Adipocyte (in vitro differentiated cells): ENCODE measurements at regions not wholly inside any gene's neighbourhood (a gene's known extent, or its start where the extent isn't known, plus 50 kb on each side); places are given as distances from the start of the nearest gene placed in this dataset.
"Not testable (repeated sequence)": the region's sequence is repeated elsewhere in the genome, so short reads cannot be mapped to it uniquely, and the experiment has no call there.

Experiments used
- DNase-seq: peaks from one replicate; pipeline ENCODE4 v3.0.0-alpha.2; 2015; ENCODE audit warnings: low read depth
- H3K27me3 ChIP-seq: replicated peaks from 2 replicates; pipeline ENCODE4 v1.7.0; 2013; ENCODE audit warnings: mild to moderate bottlenecking, low read length, moderate library complexity; ENCODE audit not compliant: control insufficient read depth, insufficient read depth
- H3K36me3 ChIP-seq: 2 replicates; pipeline ENCODE4 v1.7.0; 2013; ENCODE audit warnings: low read length, mild to moderate bottlenecking, moderate library complexity; ENCODE audit not compliant: control insufficient read depth, insufficient read depth, severe bottlenecking
- H3K4me1 ChIP-seq: 2 replicates; pipeline ENCODE4 v1.7.0; 2013; ENCODE audit warnings: mild to moderate bottlenecking, low read length, moderate library complexity; ENCODE audit not compliant: control insufficient read depth, insufficient read depth
- H3K4me3 ChIP-seq: 2 replicates; pipeline ENCODE4 v1.7.0; 2013; ENCODE audit warnings: mild to moderate bottlenecking, low read length, moderate library complexity
- H3K9ac ChIP-seq: 2 replicates; pipeline ENCODE4 v1.7.0; 2013; ENCODE audit warnings: mild to moderate bottlenecking, low read length, moderate library complexity
- H3K9me3 ChIP-seq: 2 replicates; pipeline ENCODE4 v1.7.0; 2013; ENCODE audit warnings: mild to moderate bottlenecking, low read length, moderate library complexity; ENCODE audit not compliant: control insufficient read depth

- no peak for DNase-seq
- Histone ChIP-seq H3K4me1 (no peaks in the 10 kb centered on the region), H3K36me3 (no peaks in the 10 kb centered on the region), H3K27me3 (peaks cover 3% of the 10 kb centered on the region), H3K9ac (no peak overlapping the region), H3K4me3 (no peak overlapping the region), H3K9me3 (no peaks in the 10 kb centered on the region)
Observed at GRCh38 chr15:96622714-96623113, 292.2 kb downstream of the NR2F2 start.

- no peaks in the 10 kb centered on the region for H3K27me3 ChIP-seq
- no peak for DNase-seq
- H3K4me3 ChIP-seq, result no peak overlapping the region
- H3K9ac ChIP-seq, result no peak overlapping the region
- peaks cover 6% of the 10 kb centered on the region for H3K4me1 ChIP-seq
- no peaks in the 10 kb centered on the region for H3K9me3 ChIP-seq
- no peaks in the 10 kb centered on the region for H3K36me3 ChIP-seq
Observed at GRCh38 chr15:96625256-96625655, 294.8 kb downstream of the NR2F2 start.

GRCh38 chr15:96627031-96627568 lies 296.6 kb downstream of the NR2F2 start:
- no peaks in the 10 kb centered on the region for H3K9me3 ChIP-seq
- H3K4me3 ChIP-seq, result no peak overlapping the region
- no peak for DNase-seq
- H3K9ac ChIP-seq, result no peak overlapping the region
- H3K36me3 ChIP-seq, result no peaks in the 10 kb centered on the region
- H3K4me1 ChIP-seq, result peaks cover 6% of the 10 kb centered on the region
- no peaks in the 10 kb centered on the region for H3K27me3 ChIP-seq

DNA sequence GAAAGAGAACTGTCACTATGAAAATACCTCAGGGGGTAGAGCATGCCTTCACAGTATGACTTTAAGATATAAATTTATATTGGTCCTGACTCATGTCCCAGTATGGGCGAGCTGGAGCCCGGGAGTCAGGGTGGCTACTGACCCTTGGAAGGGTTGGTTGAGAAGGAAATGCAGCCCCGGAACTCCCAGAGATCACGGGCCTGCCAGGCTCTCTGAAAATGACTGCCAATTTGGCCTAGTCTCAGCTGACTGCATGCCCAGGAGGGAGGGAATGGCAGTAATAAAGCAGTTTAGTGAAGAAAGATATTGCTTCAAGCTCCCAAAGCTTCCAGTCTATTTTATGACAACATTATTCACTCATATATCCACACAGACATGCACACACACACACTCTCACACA lies 299.0 kb downstream of the NR2F2 start:
- DNase-seq, result no peak
- Histone ChIP-seq H3K4me1 (peaks cover 6% of the 10 kb centered on the region), H3K27me3 (no peaks in the 10 kb centered on the region), H3K9ac (no peak overlapping the region), H3K4me3 (peak overlapping the region; percentile 9), H3K9me3 (no peaks in the 10 kb centered on the region), H3K36me3 (no peaks in the 10 kb centered on the region)

- no peak overlapping the region for H3K4me3 ChIP-seq
- no peak overlapping the region for H3K9ac ChIP-seq
- peaks cover 9% of the 10 kb centered on the region for H3K27me3 ChIP-seq
- H3K9me3 ChIP-seq, result no peaks in the 10 kb centered on the region
- no peaks in the 10 kb centered on the region for H3K36me3 ChIP-seq
- H3K4me1 ChIP-seq, result no peaks in the 10 kb centered on the region
- DNase-seq, result no peak
Observed at GRCh38 chr15:96638793-96639192, 308.3 kb downstream of the NR2F2 start.

- no peaks in the 10 kb centered on the region for H3K9me3 ChIP-seq
Observed at GRCh38 chr15:96645796-96646195, 315.3 kb downstream of the NR2F2 start.

DNA sequence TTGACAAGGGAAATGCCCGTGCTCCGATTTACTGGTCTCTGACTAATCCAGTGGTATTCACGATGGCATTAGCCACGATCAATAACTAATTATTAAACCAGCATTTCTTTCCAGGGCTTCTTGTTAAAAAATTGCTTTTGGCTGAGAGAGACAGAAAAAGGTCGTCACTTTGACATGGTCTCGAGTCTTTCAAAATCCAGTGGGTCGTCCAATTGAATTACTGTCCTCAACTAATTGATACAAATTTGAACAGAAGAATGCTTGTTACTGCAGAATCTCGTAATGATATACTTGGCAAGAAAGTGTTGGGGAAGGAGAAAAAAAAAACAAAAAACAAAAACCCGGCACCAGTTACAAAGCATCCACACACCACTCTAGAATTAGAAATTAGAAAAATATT lies 318.4 kb downstream of the NR2F2 start:
- DNase-seq, result no peak
- no peaks in the 10 kb centered on the region for H3K9me3 ChIP-seq
- H3K4me3 ChIP-seq, result no peak overlapping the region
- no peaks in the 10 kb centered on the region for H3K4me1 ChIP-seq
- H3K9ac ChIP-seq, result no peak overlapping the region
- H3K27me3 ChIP-seq, result no peaks in the 10 kb centered on the region
- no peaks in the 10 kb centered on the region for H3K36me3 ChIP-seq

More at GRCh38 chr15:96645796-96646195, 315.3 kb downstream of the NR2F2 start:
- Histone ChIP-seq H3K36me3 (no peaks in the 10 kb centered on the region), H3K27me3 (no peaks in the 10 kb centered on the region), H3K9ac (no peak overlapping the region), H3K4me1 (no peaks in the 10 kb centered on the region), H3K4me3 (no peak overlapping the region)
- no peak for DNase-seq

DNA sequence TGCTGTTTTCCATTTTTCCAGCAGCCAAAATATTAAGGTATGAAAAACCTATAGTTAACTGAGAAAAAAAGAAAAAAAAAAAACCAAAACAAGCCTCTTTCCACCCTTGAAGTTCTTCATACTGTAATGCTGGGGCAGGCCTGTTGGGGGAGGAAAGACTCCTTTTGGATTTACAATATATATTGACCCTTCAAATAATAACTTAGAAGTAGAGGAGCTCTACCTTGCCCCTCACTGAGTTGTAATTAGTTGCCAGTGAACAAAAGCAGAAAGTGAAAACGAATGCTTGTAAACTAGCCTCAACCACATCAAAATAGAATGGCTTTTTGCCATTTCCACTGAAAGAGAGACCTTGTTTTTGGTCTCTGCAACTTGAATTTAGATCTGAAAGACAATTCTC lies 326.6 kb downstream of the NR2F2 start:
- Histone ChIP-seq H3K4me3 (no peak overlapping the region), H3K9ac (no peak overlapping the region), H3K9me3 (no peaks in the 10 kb centered on the region), H3K36me3 (no peaks in the 10 kb centered on the region), H3K4me1 (no peaks in the 10 kb centered on the region), H3K27me3 (no peaks in the 10 kb centered on the region)
- no peak for DNase-seq

- not testable (repeated sequence) for DNase-seq, H3K36me3 ChIP-seq, H3K4me1 ChIP-seq, H3K4me3 ChIP-seq, H3K27me3 ChIP-seq, H3K9me3 ChIP-seq, H3K9ac ChIP-seq
Observed at GRCh38 chr15:96666979-96667378, 336.5 kb downstream of the NR2F2 start.

- Histone ChIP-seq H3K9me3 (no peaks in the 10 kb centered on the region), H3K27me3 (no peaks in the 10 kb centered on the region), H3K4me3 (no peak overlapping the region), H3K36me3 (no peaks in the 10 kb centered on the region), H3K4me1 (no peaks in the 10 kb centered on the region), H3K9ac (no peak overlapping the region)
- DNase-seq, result no peak
Observed at GRCh38 chr15:96670389-96670788, 339.9 kb downstream of the NR2F2 start.

GRCh38 chr15:96672629-96673028 lies 342.1 kb downstream of the NR2F2 start:
- no peaks in the 10 kb centered on the region for H3K27me3 ChIP-seq
- H3K4me1 ChIP-seq, result no peaks in the 10 kb centered on the region
- H3K36me3 ChIP-seq, result no peaks in the 10 kb centered on the region
- no peak overlapping the region for H3K9ac ChIP-seq
- no peaks in the 10 kb centered on the region for H3K9me3 ChIP-seq
- DNase-seq, result no peak
- no peak overlapping the region for H3K4me3 ChIP-seq

- no peak overlapping the region for H3K4me3 ChIP-seq
- H3K27me3 ChIP-seq, result no peaks in the 10 kb centered on the region
- H3K9me3 ChIP-seq, result peaks cover 7% of the 10 kb centered on the region
- no peaks in the 10 kb centered on the region for H3K4me1 ChIP-seq
- no peak overlapping the region for H3K9ac ChIP-seq
- no peaks in the 10 kb centered on the region for H3K36me3 ChIP-seq
- no peak for DNase-seq
Observed at GRCh38 chr15:96678386-96678785, 347.9 kb downstream of the NR2F2 start.
